Ureter (tissue), 1 donor: ENCODE measurements at regions not wholly inside any gene's neighbourhood (a gene's known extent, or its start where the extent isn't known, plus 50 kb on each side); places are given as distances from the start of the nearest gene placed in this dataset.

ENCODE experiments used
- DNase-seq: peaks from one replicate; pipeline ENCODE4 v3.0.0-alpha.2; 2020; ENCODE audit warnings: low spot score
- donor health status: DM: yes; HTN: yes; CAD: no.

DNA sequence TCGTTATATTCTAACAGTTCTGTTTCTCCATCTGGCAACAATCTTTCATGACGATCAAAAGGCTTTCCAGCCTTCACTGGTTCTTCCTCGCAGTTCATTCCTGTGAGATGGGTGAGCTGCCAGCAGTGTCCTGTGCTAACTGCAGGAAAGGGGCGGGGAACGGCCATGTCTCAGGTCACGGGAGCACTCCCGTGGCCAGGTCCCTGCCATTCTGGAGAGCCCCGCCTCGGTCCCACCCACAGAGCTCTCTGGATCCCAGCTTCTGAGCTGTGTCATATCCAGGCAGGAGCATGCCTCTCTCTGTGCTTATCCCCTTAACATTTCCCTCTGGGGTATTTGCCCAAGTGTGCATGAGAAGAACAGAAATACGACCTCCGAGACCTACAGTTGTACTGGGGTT lies 297.8 kb upstream of the IRX2 start:
- no peak for DNase-seq

- DNase-seq: no peak
Measured at GRCh38 chr5:3047212-3047774, 295.8 kb upstream of the IRX2 start.

GRCh38 chr5:3043600-3043999 lies 292.1 kb upstream of the IRX2 start:
- DNase-seq: no peak

DNA sequence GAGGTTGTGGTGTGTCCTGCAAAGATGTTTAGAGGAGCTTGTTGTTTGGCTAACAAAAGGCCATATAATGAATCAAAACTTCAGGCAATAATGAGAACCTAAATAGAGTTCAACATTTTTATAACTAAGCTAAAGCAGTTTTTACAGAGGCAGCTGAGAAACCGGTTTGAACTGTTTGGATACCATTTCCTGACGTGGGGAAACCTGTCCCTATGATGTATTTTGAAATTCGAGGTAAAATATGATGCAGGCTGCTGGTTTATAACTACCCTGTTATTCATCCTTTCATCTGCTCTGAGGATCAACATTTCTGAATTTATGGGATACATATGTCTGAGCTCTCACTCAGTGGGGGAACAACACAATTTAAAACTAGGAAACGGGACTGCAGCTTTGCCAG lies 289.5 kb upstream of the IRX2 start:
- DNase-seq: no peak

DNA sequence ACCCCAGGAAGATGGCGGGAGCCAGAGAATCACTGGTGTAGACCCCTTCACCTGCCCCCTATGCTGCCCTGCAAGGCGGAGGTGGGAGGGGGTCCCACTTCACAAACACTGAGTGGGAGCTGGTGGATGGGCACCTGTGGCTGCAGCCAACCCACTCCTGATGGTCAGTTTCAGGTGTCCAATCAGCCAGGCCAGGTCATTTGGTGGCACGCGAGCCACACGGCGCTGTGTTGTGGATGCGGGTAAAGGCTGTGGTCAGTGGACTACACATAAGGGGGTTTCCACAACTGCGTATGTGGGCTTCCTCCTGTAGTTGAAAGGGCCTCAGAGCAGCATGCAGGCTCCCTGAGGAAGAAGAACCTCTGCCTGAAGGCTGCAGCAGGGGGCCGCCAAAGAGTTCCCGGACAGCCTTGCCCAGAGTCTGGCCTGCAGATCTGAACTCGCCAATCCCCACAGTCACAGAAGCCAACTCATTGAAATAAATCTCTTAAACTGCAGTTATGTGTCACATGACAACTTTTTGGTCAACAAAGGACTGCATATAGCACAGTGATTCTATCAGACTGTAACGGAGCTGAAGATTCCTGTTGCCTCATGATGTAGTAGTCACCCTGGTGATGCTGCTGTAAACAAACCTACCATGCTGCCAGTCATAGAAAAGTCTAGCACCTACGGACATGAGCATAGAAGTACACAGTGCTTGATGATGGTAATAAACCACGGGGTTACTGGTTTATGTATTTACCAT lies 284.7 kb upstream of the IRX2 start:
- DNase-seq: no peak

- DNase-seq: no peak
Measured at GRCh38 chr5:3035452-3035851, 284.0 kb upstream of the IRX2 start.

DNA sequence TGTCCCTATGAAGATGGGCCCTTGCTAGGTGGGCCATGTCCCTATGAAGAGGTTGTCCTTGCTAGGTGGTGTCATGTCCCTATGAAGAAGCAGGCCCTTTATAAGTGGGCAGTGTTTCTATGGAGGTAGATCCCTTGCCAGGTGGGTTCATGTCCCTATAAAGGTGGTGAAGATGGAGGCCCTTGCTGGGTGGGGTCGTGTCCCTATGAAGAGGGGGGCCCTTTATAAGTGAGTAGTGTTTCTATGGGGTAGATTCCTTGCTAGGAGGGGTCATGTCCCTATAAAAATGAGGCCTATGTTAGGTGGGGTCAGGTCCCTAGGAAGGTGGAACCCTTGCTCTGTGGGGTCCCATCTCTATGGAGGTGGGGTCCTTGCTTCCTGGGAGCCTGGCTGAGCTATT lies 283.4 kb upstream of the IRX2 start:
- DNase-seq: no peak

- no peak for DNase-seq
Measured at GRCh38 chr5:3034449-3034848, 283.0 kb upstream of the IRX2 start.

DNA sequence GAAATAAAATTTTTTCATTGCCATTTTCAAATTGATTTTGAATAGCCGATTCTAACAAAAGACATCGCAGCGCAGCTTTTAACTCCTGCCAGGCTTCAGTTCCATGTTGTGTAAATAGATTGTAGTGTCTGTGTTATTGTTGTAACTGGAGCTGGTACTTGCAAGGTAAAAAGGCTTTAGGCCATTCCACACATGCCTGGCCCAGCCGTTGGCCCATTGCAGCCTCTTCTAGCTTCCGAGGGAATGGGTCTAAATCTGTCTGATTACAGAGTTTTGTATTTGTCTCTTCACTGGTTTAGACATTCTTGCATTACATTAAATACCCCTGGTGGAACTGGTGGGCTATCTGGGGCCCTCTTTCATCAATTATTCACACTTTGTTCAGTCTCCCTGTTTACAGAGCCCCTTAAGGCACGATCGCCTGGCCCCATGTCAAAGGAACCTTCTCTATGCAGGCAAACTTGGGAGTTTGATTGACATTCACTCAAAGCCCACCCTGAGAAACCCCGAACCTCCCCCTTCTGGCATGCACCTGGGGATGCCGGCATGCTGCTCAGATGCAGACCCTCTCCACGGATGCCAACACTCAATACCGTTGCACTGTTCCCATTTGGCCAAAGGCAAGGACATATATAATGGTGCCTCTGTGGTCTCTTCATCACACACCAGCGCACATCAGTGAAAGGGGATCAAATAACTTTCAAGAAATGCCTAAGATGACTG lies 281.7 kb upstream of the IRX2 start:
- DNase-seq: no peak

DNA sequence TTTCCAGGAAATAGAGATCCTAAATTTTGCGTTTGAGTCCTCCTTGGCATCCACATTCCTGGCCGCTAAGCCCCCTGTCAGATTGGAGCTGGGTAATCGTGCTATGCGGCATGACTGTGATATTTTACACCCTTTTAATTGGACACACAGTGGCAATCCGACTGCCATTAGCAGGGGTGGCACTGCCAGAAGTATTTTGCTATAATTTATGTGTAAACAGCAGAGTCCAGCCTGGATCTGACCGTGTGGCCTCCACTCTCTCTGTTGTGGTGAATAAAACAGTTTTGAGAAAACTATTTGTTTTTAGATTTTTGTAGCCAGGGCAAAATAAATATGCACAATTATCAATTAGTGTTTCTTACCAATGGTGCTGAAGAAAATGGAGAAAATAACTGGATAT lies 281.0 kb upstream of the IRX2 start:
- no peak for DNase-seq

GRCh38 chr5:3031733-3032378 lies 280.4 kb upstream of the IRX2 start:
- DNase-seq: no peak

GRCh38 chr5:3030511-3031165 lies 279.2 kb upstream of the IRX2 start:
- no peak for DNase-seq

- DNase-seq: no peak
Measured at GRCh38 chr5:3029396-3029795, 277.9 kb upstream of the IRX2 start.

DNA sequence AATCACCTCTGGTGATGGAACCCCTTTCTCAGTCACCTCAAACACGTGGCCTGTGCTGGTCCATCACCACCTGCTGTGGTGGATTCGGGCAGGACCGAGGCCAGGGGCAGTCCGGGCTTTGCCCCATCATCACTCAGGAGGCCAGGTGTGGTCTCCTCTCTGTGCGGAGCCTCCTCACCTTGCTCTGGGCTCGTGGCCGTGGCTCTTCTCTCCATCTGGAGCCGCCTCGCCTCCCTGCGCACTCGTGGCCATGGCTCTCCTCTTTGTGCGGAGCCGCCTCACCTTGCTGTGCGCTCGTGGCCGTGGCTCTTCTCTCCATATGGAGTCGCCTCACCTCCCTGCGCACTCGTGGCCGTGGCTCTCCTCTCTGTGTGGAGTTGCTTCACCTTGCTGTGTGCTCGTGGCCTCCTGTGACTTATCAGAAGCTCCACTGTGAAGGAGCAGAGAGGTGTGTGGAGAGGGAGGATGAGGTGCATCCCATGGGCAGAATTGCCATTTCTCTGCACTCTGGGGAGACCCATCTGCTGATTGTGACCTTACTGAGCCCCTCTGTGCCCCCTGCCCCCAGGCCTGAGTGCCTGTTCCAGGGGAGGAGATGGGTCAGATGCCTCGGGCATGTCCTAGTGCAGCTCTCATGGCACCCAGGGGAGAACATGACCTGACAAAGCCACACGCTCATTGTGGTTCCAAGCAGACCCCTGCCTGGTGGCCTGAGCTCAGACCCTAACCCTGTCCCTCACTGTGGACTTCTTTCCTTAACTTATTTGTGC lies 276.6 kb upstream of the IRX2 start:
- no peak for DNase-seq

- DNase-seq: no peak
Measured at GRCh38 chr5:3027185-3027865, 275.8 kb upstream of the IRX2 start.

DNA sequence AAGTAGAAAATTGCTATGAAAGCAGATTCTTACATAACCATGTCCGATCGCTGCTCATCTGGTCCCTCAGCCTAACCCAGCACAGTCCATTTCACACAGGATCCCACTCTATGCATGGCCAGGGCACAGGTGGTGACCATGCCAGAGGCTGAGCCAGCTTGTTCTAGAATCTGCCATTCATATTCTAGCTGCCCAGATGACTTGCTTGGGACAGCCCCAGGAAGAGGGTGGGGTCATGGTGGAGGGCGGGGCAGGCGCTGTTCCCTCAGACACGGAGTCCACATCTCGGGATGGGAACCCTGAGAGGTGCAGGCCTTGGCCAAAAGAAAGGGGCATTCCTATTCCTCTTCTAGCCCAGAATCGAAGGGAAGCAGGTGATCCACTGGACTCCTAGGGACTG lies 275.2 kb upstream of the IRX2 start:
- DNase-seq: no peak

DNA sequence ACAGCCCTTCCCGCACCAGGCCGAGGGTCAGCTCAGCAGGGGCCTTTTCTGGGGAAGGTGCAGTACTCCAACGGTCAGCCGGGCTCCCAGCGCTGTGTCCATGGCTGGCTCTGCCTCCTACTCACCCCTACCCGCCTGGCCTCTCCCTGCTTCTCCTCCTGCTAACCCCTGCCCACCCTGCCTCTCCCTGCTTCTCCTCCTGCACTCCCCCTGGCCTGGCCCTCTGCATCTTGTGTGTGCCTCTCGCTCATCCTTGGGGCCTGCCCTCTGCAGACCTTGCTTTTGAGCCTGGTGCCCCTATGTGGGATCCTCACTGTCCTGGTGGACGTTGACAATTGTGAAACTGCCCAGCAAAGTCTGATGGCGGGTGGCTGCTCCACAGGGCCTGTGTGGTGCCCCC lies 274.6 kb upstream of the IRX2 start:
- DNase-seq: no peak

GRCh38 chr5:3025392-3025791 lies 273.9 kb upstream of the IRX2 start:
- DNase-seq: no peak

DNA sequence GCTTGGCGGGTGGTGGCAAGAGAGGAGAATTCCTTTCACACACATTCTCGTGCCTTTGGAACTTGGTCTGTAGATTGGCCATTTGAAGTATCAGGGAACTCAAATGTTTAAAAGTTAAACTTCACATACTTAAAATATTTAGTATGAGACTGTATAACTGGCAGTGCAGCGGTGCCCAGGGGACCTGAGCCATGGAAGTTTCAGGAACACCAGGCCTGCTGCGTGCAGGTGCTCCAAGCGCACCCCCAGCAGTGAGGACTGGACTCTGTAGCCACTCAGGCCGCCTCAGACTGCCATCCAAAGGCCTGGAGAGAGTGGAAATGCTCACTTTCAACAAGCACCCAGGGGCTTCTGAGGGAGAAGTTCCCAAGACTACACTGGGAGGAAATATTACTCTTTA lies 273.5 kb upstream of the IRX2 start:
- DNase-seq: no peak

GRCh38 chr5:3024554-3024953 lies 273.1 kb upstream of the IRX2 start:
- DNase-seq: no peak

- DNase-seq: no peak
Measured at GRCh38 chr5:3024126-3024525, 272.6 kb upstream of the IRX2 start.
